ENCODE measurements at regions not wholly inside any gene's neighbourhood (a gene's known extent, or its start where the extent isn't known, plus 50 kb on each side); places are given as distances from the start of the nearest gene placed in this dataset.

DNA sequence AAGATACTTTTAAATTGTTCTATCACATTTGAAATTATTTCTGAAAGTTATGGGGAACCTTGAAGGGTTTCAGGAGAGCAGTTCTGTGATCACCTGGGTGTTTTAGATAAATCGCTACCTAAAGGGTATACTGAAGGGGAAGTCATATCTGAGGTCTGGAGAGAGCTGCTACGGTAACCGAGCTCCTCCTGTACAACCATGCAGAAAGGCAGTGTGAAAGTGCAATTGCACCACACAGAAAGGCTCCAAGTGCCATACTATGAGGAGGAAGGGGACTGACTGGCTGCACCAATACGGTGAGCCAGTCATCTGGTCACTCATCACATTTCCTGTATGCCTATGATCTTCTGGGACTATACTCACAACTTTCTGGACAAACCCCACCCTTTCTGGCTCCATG lies 241.4 kb upstream of the SLC24A2 start:
- TF ChIP-seq, protein P1, sequence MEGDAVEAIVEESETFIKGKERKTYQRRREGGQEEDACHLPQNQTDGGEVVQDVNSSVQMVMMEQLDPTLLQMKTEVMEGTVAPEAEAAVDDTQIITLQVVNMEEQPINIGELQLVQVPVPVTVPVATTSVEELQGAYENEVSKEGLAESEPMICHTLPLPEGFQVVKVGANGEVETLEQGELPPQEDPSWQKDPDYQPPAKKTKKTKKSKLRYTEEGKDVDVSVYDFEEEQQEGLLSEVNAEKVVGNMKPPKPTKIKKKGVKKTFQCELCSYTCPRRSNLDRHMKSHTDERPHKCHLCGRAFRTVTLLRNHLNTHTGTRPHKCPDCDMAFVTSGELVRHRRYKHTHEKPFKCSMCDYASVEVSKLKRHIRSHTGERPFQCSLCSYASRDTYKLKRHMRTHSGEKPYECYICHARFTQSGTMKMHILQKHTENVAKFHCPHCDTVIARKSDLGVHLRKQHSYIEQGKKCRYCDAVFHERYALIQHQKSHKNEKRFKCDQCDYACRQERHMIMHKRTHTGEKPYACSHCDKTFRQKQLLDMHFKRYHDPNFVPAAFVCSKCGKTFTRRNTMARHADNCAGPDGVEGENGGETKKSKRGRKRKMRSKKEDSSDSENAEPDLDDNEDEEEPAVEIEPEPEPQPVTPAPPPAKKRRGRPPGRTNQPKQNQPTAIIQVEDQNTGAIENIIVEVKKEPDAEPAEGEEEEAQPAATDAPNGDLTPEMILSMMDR (IDR thresholded peaks at IDR 0.05): no peak
- no peak for TF ChIP-seq EZH2 (IDR thresholded peaks at IDR 0.05; ENCODE audit: borderline replicate concordance, insufficient read depth, low read depth, low read length, poor library complexity, severe bottlenecking)

All from B cell (primary cell).